ENCODE measurements at regions not wholly inside any gene's neighbourhood (a gene's known extent, or its start where the extent isn't known, plus 50 kb on each side); places are given as distances from the start of the nearest gene placed in this dataset.
A peak's percentile ranks its signal among the peaks of the same experiment; 100 is the strongest.

DNA sequence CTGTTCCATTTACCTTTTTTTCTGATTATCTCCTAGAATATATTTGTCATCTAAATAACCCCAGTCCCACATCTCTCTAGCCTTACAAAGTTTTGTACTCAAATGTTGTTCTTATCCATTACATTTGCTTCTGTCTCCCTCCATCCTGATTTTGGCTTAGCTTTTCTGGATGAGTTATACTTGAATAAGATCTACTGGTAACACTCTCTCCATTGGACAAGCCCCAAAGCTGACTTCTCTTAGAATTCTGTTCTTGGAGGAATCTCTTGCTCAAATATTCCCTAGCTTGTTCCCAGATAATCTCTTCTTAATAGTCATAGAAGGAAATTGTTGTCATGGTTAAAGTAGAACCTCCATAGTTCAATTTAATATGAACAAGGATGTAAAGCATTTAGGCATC lies 115.5 kb upstream of the HS3ST1 start:
- intact Hi-C loops (cut with DNase I) = no loop called here
- no peak overlapping the region for H3K4me3 ChIP-seq
- no peaks in the 10 kb centered on the region for H3K27me3 ChIP-seq
- DNase-seq = no peak
- H3K9me3 ChIP-seq = no peaks in the 10 kb centered on the region
- peak overlapping the region in 1 of 4 donors; percentile 25 for H3K27ac ChIP-seq
- no peaks in the 10 kb centered on the region for H3K4me1 ChIP-seq
- H3K36me3 ChIP-seq = no peaks in the 10 kb centered on the region
- TF ChIP-seq POLR2A (IDR thresholded peaks at IDR 0.05) (no peak), POLR2AphosphoS5 (IDR thresholded peaks at IDR 0.05) (no peak), EP300 (IDR thresholded peaks at IDR 0.05) (no peak)
- TF ChIP-seq, protein P1, sequence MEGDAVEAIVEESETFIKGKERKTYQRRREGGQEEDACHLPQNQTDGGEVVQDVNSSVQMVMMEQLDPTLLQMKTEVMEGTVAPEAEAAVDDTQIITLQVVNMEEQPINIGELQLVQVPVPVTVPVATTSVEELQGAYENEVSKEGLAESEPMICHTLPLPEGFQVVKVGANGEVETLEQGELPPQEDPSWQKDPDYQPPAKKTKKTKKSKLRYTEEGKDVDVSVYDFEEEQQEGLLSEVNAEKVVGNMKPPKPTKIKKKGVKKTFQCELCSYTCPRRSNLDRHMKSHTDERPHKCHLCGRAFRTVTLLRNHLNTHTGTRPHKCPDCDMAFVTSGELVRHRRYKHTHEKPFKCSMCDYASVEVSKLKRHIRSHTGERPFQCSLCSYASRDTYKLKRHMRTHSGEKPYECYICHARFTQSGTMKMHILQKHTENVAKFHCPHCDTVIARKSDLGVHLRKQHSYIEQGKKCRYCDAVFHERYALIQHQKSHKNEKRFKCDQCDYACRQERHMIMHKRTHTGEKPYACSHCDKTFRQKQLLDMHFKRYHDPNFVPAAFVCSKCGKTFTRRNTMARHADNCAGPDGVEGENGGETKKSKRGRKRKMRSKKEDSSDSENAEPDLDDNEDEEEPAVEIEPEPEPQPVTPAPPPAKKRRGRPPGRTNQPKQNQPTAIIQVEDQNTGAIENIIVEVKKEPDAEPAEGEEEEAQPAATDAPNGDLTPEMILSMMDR (IDR thresholded peaks at IDR 0.05) = no peak

DNA sequence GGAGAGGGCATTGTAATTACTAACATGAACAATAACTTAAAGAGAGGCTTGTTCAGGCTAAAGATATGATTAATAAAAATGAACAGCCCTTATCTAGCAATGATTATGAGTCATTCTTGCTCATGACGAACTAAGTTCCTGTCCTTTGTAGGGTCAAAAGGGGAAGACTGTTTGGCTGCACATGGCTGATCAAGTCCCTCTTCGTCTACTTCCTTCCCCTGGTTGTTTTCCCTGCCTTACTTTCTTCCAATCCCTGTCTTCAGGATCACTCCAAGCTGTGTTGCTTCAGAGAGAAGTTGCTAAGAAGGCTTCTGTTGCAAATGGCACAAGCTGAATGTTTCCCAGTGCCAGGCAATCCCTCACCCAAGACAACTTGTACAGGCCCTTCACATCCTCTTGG lies 115.0 kb upstream of the HS3ST1 start:
- TF ChIP-seq POLR2A (IDR thresholded peaks at IDR 0.05) = no peak
- TF ChIP-seq EP300 (IDR thresholded peaks at IDR 0.05) = no peak
- TF ChIP-seq, protein P1 (IDR thresholded peaks at IDR 0.05) = no peak
- TF ChIP-seq POLR2AphosphoS5 (IDR thresholded peaks at IDR 0.05) = no peak
- H3K4me3 ChIP-seq = no peak overlapping the region
- H3K9me3 ChIP-seq = no peaks in the 10 kb centered on the region
- intact Hi-C loops (cut with DNase I) = no loop called here
- 41 to 43% methylated on average over 2 of the region's 2 CpGs for WGBS, 2 donors
- DNase-seq = no peak
- H3K27ac ChIP-seq = peak overlapping the region in 1 of 4 donors; percentile 25
- H3K27me3 ChIP-seq = no peaks in the 10 kb centered on the region
- no peaks in the 10 kb centered on the region for H3K36me3 ChIP-seq
- H3K4me1 ChIP-seq = no peaks in the 10 kb centered on the region

DNA sequence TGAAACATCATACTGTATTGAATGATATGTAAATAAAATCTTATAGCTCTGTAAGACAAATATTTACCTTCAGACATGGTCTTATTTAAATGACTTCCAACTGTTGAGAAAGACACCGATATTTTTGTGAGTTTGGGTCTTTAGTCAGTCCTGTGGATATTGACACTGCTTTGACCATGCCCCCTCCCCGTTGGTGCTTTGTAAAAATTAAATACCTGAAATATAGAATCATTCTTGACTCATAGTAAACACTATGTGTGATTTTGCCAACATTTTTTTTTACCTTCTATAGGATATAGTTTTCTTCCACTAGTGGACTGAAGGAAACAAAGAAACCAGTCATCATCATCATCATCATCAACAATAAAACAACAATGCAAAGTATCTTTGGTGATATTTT lies 114.3 kb upstream of the HS3ST1 start:
- Histone ChIP-seq H3K27ac (no peak overlapping the region), H3K36me3 (no peaks in the 10 kb centered on the region), H3K27me3 (no peaks in the 10 kb centered on the region), H3K4me1 (no peaks in the 10 kb centered on the region), H3K9me3 (no peaks in the 10 kb centered on the region), H3K4me3 (no peak overlapping the region)
- DNase-seq = no peak
- intact Hi-C loops (cut with DNase I) = no loop called here
- 26 to 69% methylated on average over 2 of the region's 2 CpGs for WGBS, 2 donors
- TF ChIP-seq EP300 (IDR thresholded peaks at IDR 0.05) = no peak
- TF ChIP-seq POLR2AphosphoS5 (IDR thresholded peaks at IDR 0.05) = no peak
- TF ChIP-seq, protein P1 (IDR thresholded peaks at IDR 0.05) = no peak
- TF ChIP-seq POLR2A (IDR thresholded peaks at IDR 0.05) = no peak

DNA sequence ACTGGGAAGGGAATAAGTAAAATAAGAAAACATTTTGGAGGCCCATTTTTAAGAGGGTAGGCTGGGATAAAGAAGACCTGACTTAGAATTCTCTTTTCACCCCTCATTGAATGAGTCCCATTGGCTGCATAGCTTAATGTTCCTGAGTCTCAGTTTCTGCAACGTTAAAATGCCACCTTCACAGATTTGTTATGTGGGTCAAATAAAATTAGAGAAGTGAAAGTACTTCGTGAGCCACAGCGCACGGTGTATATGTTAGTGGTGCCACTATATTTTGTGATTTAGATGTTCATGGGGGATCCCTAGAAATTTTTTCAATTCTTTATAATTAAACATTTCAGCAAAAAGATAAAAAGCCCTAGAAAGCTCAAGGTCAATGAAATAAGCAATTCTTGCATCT lies 109.2 kb upstream of the HS3ST1 start:
- DNase-seq = no peak
- WGBS, 2 donors = 52 to 75% methylated on average over 4 of the region's 4 CpGs
- TF ChIP-seq POLR2A (IDR thresholded peaks at IDR 0.05) (no peak), POLR2AphosphoS5 (IDR thresholded peaks at IDR 0.05) (no peak)
- no peak overlapping the region for H3K27ac ChIP-seq
- no peaks in the 10 kb centered on the region for H3K27me3 ChIP-seq
- no peaks in the 10 kb centered on the region for H3K36me3 ChIP-seq
- intact Hi-C loops (cut with DNase I) = no loop called here
- no peak overlapping the region for H3K4me3 ChIP-seq
- H3K4me1 ChIP-seq = no peaks in the 10 kb centered on the region
- no peaks in the 10 kb centered on the region for H3K9me3 ChIP-seq

DNA sequence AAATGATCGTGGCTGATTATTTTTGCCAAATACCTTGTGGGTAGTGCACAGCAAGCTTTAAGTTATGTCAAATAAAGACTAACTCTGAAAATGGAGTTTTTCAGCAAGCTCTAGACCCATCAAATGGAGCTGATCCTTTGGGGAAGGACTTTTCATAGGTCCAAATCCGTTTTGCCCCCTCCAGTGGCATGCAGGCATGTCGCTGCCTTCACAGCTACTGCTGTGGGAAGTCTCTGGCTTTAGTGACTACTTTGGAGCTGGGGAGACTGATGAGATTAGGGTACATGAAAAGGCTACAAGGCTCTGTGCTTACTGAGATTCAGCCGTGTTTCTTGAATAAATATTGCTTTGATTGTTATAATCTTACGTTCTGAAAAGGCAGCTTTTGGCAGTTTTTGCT lies 106.6 kb upstream of the HS3ST1 start:
- Histone ChIP-seq H3K27me3 (no peaks in the 10 kb centered on the region), H3K27ac (no peak overlapping the region), H3K4me3 (no peak overlapping the region), H3K9me3 (peaks cover 0 to under 1% (median 0%) of the 10 kb centered on the region in 4 donors), H3K4me1 (no peaks in the 10 kb centered on the region), H3K36me3 (no peaks in the 10 kb centered on the region)
- 86 to 92% methylated on average over 5 of the region's 5 CpGs for WGBS, 2 donors
- intact Hi-C loops (cut with DNase I) = no loop called here
- TF ChIP-seq POLR2A (IDR thresholded peaks at IDR 0.05) (no peak), POLR2AphosphoS5 (IDR thresholded peaks at IDR 0.05) (no peak), EP300 (IDR thresholded peaks at IDR 0.05) (no peak)
- TF ChIP-seq, protein P1 (IDR thresholded peaks at IDR 0.05) = no peak
- no peak for DNase-seq

All from sigmoid colon (tissue), 6 donors.